Stimulated activated naive CD8-positive, alpha-beta T cell treated with anti-CD3 and anti-CD28 coated beads, Interleukin-15, amount 100 ng/mL, for 72 hours (primary cell): ENCODE measurements at regions not wholly inside any gene's neighbourhood (a gene's known extent, or its start where the extent isn't known, plus 50 kb on each side); places are given as distances from the start of the nearest gene placed in this dataset.
"Not testable (repeated sequence)": the region's sequence is repeated elsewhere in the genome, so short reads cannot be mapped to it uniquely, and the experiment has no call there.

Source experiments
- ATAC-seq: fragments of 150-1000 bp; cut with Tn5 transposase; 2 replicates; pipeline ENCODE4 v1.10.0; 2021; ENCODE audit warnings: mild to moderate bottlenecking, moderate library complexity
- DNase-seq, 2 donors: peaks; one replicate each; pipeline ENCODE4 v3.0.0; 2021 to 2022
- H3K27ac Mint-ChIP-seq, 2 donors: one replicate each; pipeline ENCODE4 v1.8.0; 2022; ENCODE audit warnings: mild to moderate bottlenecking in 2 of 2, mixed read lengths in 2 of 2, moderate library complexity in 2 of 2
- H3K27me3 Mint-ChIP-seq: one replicate; pipeline ENCODE4 v1.8.0; 2022; ENCODE audit warnings: mixed read lengths
- H3K4me1 Mint-ChIP-seq: one replicate; pipeline ENCODE4 v1.8.0; 2022; ENCODE audit warnings: mild to moderate bottlenecking, mixed read lengths
- H3K4me3 Mint-ChIP-seq, 2 donors: one replicate each; pipeline ENCODE4 v1.8.0; 2022; ENCODE audit warnings: mild to moderate bottlenecking in 2 of 2, mixed read lengths in 2 of 2, moderate library complexity in 1 of 2
- H3K9me3 Mint-ChIP-seq, 2 donors: one replicate each; pipeline ENCODE4 v1.8.0; 2022; ENCODE audit warnings: mixed read lengths in 2 of 2

GRCh38 chr10:37552881-37553280, 304.5 kb downstream of the ZNF248 start:
- ATAC-seq (no peak), DNase-seq (no peak)
- H3K27me3 Mint-ChIP-seq = no peaks in the 10 kb centered on the region
- H3K4me3 Mint-ChIP-seq = no peak overlapping the region
- no peaks in the 10 kb centered on the region for H3K4me1 Mint-ChIP-seq
- H3K9me3 Mint-ChIP-seq = peaks cover 7 to 29% of the 10 kb centered on the region in 2 donors
- H3K27ac Mint-ChIP-seq = no peak overlapping the region

- Mint-ChIP-seq H3K4me3 (no peak overlapping the region), H3K9me3 (peaks cover 7 to 8% of the 10 kb centered on the region in 2 donors), H3K4me1 (no peaks in the 10 kb centered on the region), H3K27me3 (no peaks in the 10 kb centered on the region), H3K27ac (no peak overlapping the region)
- ATAC-seq (no peak), DNase-seq (no peak)
These were observed 308.4 kb downstream of the ZNF248 start for GRCh38 chr10:37549054-37549453.

DNA sequence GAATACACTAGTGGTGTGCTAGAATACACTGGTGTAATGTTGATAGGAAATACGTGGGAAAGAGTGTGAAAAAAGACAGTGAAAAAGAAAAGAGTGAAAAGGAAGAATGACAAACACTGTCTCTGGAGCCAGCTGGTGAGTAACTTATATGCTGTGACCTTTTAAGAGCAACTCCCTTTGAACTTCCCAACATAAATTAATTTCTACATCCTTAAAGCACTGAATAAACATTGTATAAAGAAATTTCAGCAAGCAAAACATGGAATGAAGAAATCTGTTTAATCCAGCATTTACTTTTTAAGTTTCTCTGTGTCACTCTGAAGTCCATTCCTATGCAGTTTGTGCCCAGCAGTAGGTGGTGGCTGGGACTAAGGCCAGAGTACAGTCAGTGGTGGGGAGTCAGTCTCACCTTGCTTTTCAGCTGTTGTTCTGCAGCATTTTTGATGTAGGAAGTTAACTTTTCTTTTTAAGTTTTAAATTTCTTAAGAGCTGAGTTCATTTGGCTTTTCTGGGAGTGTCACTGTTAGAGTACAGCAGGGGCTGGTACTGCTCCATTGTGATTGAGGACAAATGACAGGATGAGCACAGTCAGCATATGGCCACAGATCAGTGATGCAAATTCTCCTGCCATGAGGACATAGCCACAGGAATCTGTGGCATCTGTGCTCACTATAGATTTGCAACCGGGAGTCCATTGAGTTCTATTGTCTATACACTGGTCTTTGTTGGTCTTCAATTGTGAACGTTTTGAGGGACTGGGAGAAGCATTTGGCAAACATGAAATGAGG, 321.8 kb downstream of the ZNF248 start:
- Mint-ChIP-seq H3K27ac (no peak overlapping the region), H3K4me3 (no peak overlapping the region), H3K9me3 (peaks cover 20 to 32% of the 10 kb centered on the region in 2 donors), H3K27me3 (no peaks in the 10 kb centered on the region), H3K4me1 (no peaks in the 10 kb centered on the region)
- DNase-seq (no peak), ATAC-seq (no peak)

DNA sequence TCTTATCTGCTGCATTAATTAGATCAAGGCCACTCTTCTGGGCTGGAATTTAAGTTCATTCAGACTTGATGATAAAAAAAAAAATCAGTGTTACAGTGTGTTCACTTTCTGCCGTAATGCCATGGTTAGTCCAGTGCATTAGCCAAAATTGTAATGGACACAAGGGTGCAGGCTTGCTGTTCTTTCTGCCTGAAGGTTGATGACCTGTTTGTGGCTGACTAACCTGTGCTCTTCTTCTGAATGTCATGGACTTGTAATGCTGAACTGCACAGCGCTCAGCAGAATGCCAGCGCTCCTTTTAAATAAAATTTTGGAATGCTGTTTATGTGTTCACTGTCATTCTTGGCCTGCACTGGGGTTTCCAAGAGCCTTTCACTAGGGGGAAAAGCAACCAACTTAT, 323.2 kb downstream of the ZNF248 start:
- no peak overlapping the region for H3K4me3 Mint-ChIP-seq
- peaks cover 16 to 23% of the 10 kb centered on the region in 2 donors for H3K9me3 Mint-ChIP-seq
- DNase-seq (no peak), ATAC-seq (no peak)
- H3K4me1 Mint-ChIP-seq = no peaks in the 10 kb centered on the region
- no peak overlapping the region for H3K27ac Mint-ChIP-seq
- H3K27me3 Mint-ChIP-seq = no peaks in the 10 kb centered on the region

DNA sequence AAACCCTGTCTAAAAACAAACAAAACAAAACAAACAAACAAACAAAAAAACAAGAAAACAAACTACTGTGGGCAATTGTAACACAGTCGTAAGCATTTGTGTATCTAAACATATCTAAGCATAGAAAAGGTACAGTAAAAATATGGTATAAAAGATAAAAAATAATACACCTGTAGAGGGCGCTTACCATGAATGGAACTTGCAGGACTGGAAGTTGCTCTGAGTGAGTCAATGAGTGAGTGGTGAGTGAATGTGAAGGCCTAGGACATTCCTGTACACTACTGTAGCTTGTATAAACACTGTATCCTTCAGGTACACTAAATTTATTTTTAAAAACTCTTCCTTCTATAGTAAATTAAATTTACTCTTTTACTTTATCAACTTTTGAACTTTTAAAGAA, 332.0 kb downstream of the ZNF248 start:
- not testable (repeated sequence) for DNase-seq, H3K4me3 Mint-ChIP-seq, H3K9me3 Mint-ChIP-seq, H3K4me1 Mint-ChIP-seq, H3K27me3 Mint-ChIP-seq, ATAC-seq, H3K27ac Mint-ChIP-seq

DNA sequence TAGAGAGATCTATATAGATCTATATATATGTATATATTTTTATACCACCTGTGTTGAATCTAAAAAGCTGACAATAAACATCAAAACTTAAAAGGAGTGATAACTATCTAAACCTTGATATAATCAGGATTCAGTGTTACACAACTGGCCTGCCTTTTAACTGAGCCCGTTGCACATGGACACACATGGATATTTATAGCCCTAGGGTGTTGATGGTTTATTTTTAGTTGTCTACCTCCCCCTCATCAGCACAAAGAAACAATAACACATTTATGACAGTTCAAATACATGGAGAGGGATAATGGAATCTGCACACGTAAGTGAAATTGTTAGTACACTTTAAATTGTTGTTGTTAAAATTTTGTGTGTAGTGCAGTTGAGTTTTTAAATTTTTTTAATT, 336.9 kb downstream of the ZNF248 start:
- DNase-seq = no peak
- H3K9me3 Mint-ChIP-seq = peaks cover 0 to 5% of the 10 kb centered on the region in 2 donors
- no peak overlapping the region for H3K4me3 Mint-ChIP-seq
- no peak for ATAC-seq
- no peak overlapping the region for H3K27ac Mint-ChIP-seq
- no peaks in the 10 kb centered on the region for H3K27me3 Mint-ChIP-seq
- H3K4me1 Mint-ChIP-seq = no peaks in the 10 kb centered on the region

DNA sequence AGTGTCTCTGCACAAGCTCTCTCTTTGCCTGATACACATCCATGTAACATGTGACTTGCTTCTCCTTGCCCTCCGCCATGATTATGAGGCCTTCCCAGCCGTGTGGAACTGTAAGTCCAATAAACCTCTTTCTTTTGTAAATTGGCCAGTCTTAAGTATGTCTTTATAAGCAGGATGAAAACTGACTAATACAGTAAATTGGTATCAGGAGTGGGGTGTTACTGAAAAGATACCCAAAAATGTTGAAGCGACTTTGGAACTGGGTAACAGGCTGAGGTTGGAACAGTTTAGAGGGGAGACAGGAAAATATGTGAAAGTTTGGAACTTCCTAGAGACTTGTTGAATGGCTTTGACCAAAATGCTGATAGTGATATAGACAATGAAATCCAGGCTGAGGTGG, 346.9 kb downstream of the ZNF248 start:
- H3K27me3 Mint-ChIP-seq, ATAC-seq, H3K4me3 Mint-ChIP-seq, H3K4me1 Mint-ChIP-seq, DNase-seq, H3K27ac Mint-ChIP-seq: not testable (repeated sequence)
- H3K9me3 Mint-ChIP-seq = peaks cover 27 to 36% of the 10 kb centered on the region in 2 donors

DNA sequence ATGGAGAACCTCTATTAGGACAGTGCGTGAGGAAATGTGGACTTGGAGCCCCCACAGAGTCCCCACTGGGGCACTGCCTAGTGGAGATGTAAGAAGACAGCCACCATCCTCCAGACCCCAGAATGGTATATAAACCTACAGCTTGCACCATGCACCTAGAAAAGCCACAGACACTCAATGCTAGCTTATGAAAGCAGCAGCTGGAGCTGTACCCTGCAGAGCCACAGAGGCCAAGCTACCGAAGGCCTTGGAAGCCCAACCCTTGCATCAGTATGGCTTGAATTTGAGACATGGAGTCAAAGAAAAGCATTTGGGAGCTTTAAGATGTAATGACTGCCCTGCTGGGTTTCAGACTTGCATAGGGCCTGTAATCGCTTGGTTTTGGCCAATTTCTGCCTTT, 361.3 kb downstream of the ZNF248 start:
- no peak overlapping the region for H3K27ac Mint-ChIP-seq
- H3K4me3 Mint-ChIP-seq = no peak overlapping the region
- H3K27me3 Mint-ChIP-seq = no peaks in the 10 kb centered on the region
- no peak for DNase-seq
- peaks cover 0 to 6% of the 10 kb centered on the region in 2 donors for H3K9me3 Mint-ChIP-seq
- H3K4me1 Mint-ChIP-seq = no peaks in the 10 kb centered on the region
- no peak for ATAC-seq

GRCh38 chr10:37495415-37495814, 362.0 kb downstream of the ZNF248 start:
- no peaks in the 10 kb centered on the region for H3K4me1 Mint-ChIP-seq
- no peak for ATAC-seq
- DNase-seq = no peak
- no peaks in the 10 kb centered on the region for H3K27me3 Mint-ChIP-seq
- no peak overlapping the region for H3K4me3 Mint-ChIP-seq
- H3K27ac Mint-ChIP-seq = no peak overlapping the region
- peaks cover 0 to 6% of the 10 kb centered on the region in 2 donors for H3K9me3 Mint-ChIP-seq

GRCh38 chr10:37493185-37493796, 364.1 kb downstream of the ZNF248 start:
- H3K27me3 Mint-ChIP-seq, DNase-seq, ATAC-seq, H3K27ac Mint-ChIP-seq, H3K4me1 Mint-ChIP-seq, H3K4me3 Mint-ChIP-seq: not testable (repeated sequence)
- peaks cover 8 to 15% of the 10 kb centered on the region in 2 donors for H3K9me3 Mint-ChIP-seq

GRCh38 chr10:37490266-37490665, 364.9 kb downstream of the ANKRD30A start:
- H3K4me3 Mint-ChIP-seq = no peak overlapping the region
- no peak for DNase-seq
- H3K9me3 Mint-ChIP-seq = peaks cover 8 to 11% of the 10 kb centered on the region in 2 donors
- no peaks in the 10 kb centered on the region for H3K27me3 Mint-ChIP-seq
- no peaks in the 10 kb centered on the region for H3K4me1 Mint-ChIP-seq
- no peak overlapping the region for H3K27ac Mint-ChIP-seq
- ATAC-seq = no peak

- Mint-ChIP-seq H3K27me3 (no peaks in the 10 kb centered on the region), H3K27ac (no peak overlapping the region), H3K9me3 (peaks cover 8% of the 10 kb centered on the region in 2 donors), H3K4me1 (no peaks in the 10 kb centered on the region), H3K4me3 (no peak overlapping the region)
- DNase-seq (no peak), ATAC-seq (no peak)
These were observed 364.2 kb downstream of the ANKRD30A start for GRCh38 chr10:37489658-37490003.

- no peak overlapping the region for H3K4me3 Mint-ChIP-seq
- no peak for ATAC-seq
- no peak for DNase-seq
- H3K27me3 Mint-ChIP-seq = no peaks in the 10 kb centered on the region
- peaks cover 8% of the 10 kb centered on the region in 2 donors for H3K9me3 Mint-ChIP-seq
- no peaks in the 10 kb centered on the region for H3K4me1 Mint-ChIP-seq
- H3K27ac Mint-ChIP-seq = no peak overlapping the region
These were observed 363.6 kb downstream of the ANKRD30A start for GRCh38 chr10:37488792-37489657.

GRCh38 chr10:37480596-37480995, 355.2 kb downstream of the ANKRD30A start:
- not testable (repeated sequence) for H3K4me3 Mint-ChIP-seq, ATAC-seq, H3K27ac Mint-ChIP-seq, H3K4me1 Mint-ChIP-seq, DNase-seq, H3K27me3 Mint-ChIP-seq
- peaks cover 0 to 12% of the 10 kb centered on the region in 2 donors for H3K9me3 Mint-ChIP-seq

GRCh38 chr10:37479469-37479868, 354.1 kb downstream of the ANKRD30A start:
- no peak for ATAC-seq
- Mint-ChIP-seq H3K27me3 (no peaks in the 10 kb centered on the region), H3K27ac (no peak overlapping the region)

GRCh38 chr10:37478381-37478780, 353.0 kb downstream of the ANKRD30A start:
- H3K27me3 Mint-ChIP-seq = no peaks in the 10 kb centered on the region
- H3K9me3 Mint-ChIP-seq = peaks cover 0 to 12% of the 10 kb centered on the region in 2 donors
- no peak overlapping the region for H3K4me3 Mint-ChIP-seq
- DNase-seq (no peak), ATAC-seq (no peak)
- H3K27ac Mint-ChIP-seq = no peak overlapping the region
- no peaks in the 10 kb centered on the region for H3K4me1 Mint-ChIP-seq

More at GRCh38 chr10:37479469-37479868, 354.1 kb downstream of the ANKRD30A start:
- H3K9me3 Mint-ChIP-seq = peaks cover 0 to 12% of the 10 kb centered on the region in 2 donors
- no peaks in the 10 kb centered on the region for H3K4me1 Mint-ChIP-seq
- H3K4me3 Mint-ChIP-seq = no peak overlapping the region
- DNase-seq = no peak
